Vagina (tissue), 2 donors: ENCODE measurements at regions not wholly inside any gene's neighbourhood (a gene's known extent, or its start where the extent isn't known, plus 50 kb on each side); places are given as distances from the start of the nearest gene placed in this dataset.

Source experiments
- POLR2A ChIP-seq, 2 donors: fragments of 450-650 bp; IDR thresholded peaks; one replicate each; pipeline ENCODE4 v1.6.1; 2017; ENCODE audit warnings: antibody characterized with exemption in 2 of 2, mild to moderate bottlenecking in 2 of 2, moderate library complexity in 2 of 2
- POLR2AphosphoS5 ChIP-seq, 2 donors: sonication (generic); formaldehyde crosslinking; IDR thresholded peaks; one replicate each; pipeline ENCODE4 v1.9.0; 2017; ENCODE audit warnings: antibody characterized with exemption in 2 of 2, mild to moderate bottlenecking in 2 of 2, low read depth in 1 of 2; ENCODE audit not compliant: insufficient read depth in 1 of 2
- TF ChIP-seq, protein P1 (sequence below), 3 experiments: fragments of 450-650 bp in 2 of 3; fragments of 200-600 bp in 1 of 3; sonication (generic) in 1 of 3; IDR thresholded peaks; one replicate each; pipeline ENCODE4 v1.5.1; 2017 to 2019; ENCODE audit warnings: antibody characterized with exemption in 3 of 3, mild to moderate bottlenecking in 2 of 3, moderate library complexity in 2 of 3

DNA sequence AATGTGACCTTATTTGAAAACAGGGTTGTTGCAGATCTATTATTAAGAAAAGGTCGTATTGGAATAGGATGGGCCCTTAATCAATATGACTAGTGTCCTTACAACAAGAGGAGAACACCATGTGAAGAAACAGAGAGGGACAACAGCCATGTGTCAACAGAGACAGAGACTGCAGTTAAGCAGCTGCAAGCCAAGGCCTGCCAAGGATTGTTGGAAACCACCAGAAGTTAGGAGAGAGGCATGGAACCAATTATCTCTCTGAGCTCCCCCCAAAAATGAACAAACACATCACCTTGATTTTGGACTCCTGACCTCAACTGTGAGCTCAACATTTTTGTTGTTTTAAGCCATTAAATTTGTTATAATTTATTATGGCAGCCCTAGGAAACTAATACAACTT, 214.6 kb upstream of the PRKD1 start:
- TF ChIP-seq, protein P1, sequence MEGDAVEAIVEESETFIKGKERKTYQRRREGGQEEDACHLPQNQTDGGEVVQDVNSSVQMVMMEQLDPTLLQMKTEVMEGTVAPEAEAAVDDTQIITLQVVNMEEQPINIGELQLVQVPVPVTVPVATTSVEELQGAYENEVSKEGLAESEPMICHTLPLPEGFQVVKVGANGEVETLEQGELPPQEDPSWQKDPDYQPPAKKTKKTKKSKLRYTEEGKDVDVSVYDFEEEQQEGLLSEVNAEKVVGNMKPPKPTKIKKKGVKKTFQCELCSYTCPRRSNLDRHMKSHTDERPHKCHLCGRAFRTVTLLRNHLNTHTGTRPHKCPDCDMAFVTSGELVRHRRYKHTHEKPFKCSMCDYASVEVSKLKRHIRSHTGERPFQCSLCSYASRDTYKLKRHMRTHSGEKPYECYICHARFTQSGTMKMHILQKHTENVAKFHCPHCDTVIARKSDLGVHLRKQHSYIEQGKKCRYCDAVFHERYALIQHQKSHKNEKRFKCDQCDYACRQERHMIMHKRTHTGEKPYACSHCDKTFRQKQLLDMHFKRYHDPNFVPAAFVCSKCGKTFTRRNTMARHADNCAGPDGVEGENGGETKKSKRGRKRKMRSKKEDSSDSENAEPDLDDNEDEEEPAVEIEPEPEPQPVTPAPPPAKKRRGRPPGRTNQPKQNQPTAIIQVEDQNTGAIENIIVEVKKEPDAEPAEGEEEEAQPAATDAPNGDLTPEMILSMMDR (IDR thresholded peaks at IDR 0.05), result no peak
- TF ChIP-seq POLR2A (IDR thresholded peaks at IDR 0.05), result no peak
- no peak for TF ChIP-seq POLR2AphosphoS5 (IDR thresholded peaks at IDR 0.05; ENCODE audit: insufficient read depth in 1 of 2, low read depth in 1 of 2)
